GM12878 (cell line): ENCODE measurements at regions not wholly inside any gene's neighbourhood (a gene's known extent, or its start where the extent isn't known, plus 50 kb on each side); places are given as distances from the start of the nearest gene placed in this dataset.

ENCODE experiments used
- ATAC-seq: fragments of 200-7000 bp; cut with Tn5 transposase; 3 replicates; pipeline ENCODE4 v1.9.1; 2020; ENCODE audit warnings: mild to moderate bottlenecking, moderate library complexity
- BruUV-seq: library from RNA; stranded (reverse); fragments of 400-500 nt; replicated peaks from 2 replicates; lab custom pipeline; 2021; lab: Mats Ljungman, UMichigan
- CTCF ChIA-PET: fragments of 300-600 bp; sonication (Branson Sonifier 250); formaldehyde crosslinking; extraction: SDS; loops from one replicate; lab custom pipeline; 2021; ENCODE audit warnings: inconsistent platforms; lab: Yijun Ruan, JAX
- POLR2A ChIA-PET: fragments of 350-600 bp; formaldehyde crosslinking; extraction: SDS; loops from one replicate; lab custom pipeline; 2021; ENCODE audit warnings: inconsistent platforms; lab: Charles Lee
- RAD21 ChIA-PET: fragments of 300-600 bp; sonication (Branson Sonifier 250); formaldehyde crosslinking; loops from one replicate; lab custom pipeline; 2023; ENCODE audit warnings: antibody characterized with exemption; ENCODE audit not compliant: unreplicated experiment; lab: Charles Lee
- SMC1A ChIA-PET: fragments of 300-600 bp; sonication (Branson Sonifier 250); formaldehyde crosslinking; loops from one replicate; lab custom pipeline; 2023; ENCODE audit not compliant: unreplicated experiment, uncharacterized antibody; lab: Charles Lee
- DNase-seq: peaks from one replicate; pipeline ENCODE4 v3.0.0-alpha.2; 2011; ENCODE audit warnings: low read depth, low spot score
- FAIRE-seq: peaks from 3 replicates; lab custom pipeline; 2011; peaks lifted over from hg19 to GRCh38; lab: Jason Lieb, UNC
- H2AFZ ChIP-seq: 2 replicates; pipeline ENCODE4 v1.6.0; 2011; ENCODE audit warnings: low read depth, low read length, control low read depth; ENCODE audit not compliant: control insufficient read depth
- H3K27ac ChIP-seq: 2 replicates; pipeline ENCODE4 v1.5.1; 2011; ENCODE audit warnings: control low read depth; ENCODE audit not compliant: control insufficient read depth, insufficient read depth
- H3K27me3 ChIP-seq, 2 experiments: replicated peaks in 1 of 2; 2 replicates each; pipeline versions ENCODE4 v1.6.0 to v1.6.1; 2011; ENCODE audit warnings: low read length in 1 of 2; ENCODE audit not compliant: control insufficient read depth in 2 of 2, insufficient read depth in 2 of 2
- H3K36me3 ChIP-seq, 2 experiments: 2 replicates each; pipeline ENCODE4 v1.5.1; 2011; ENCODE audit warnings: low read length in 1 of 2; ENCODE audit not compliant: control insufficient read depth in 2 of 2, insufficient read depth in 2 of 2
- H3K4me1 ChIP-seq: 2 replicates; pipeline ENCODE4 v1.6.1; 2011; ENCODE audit warnings: mild to moderate bottlenecking, low read length, moderate library complexity, mixed read lengths; ENCODE audit not compliant: control insufficient read depth, insufficient read depth
- H3K4me2 ChIP-seq: 2 replicates; pipeline ENCODE4 v1.6.0; 2011; ENCODE audit warnings: control low read depth; ENCODE audit not compliant: control insufficient read depth, insufficient read depth
- H3K4me3 ChIP-seq: fragments of 200-600 bp; sonication (generic); 2 replicates; pipeline ENCODE4 v1.5.1; 2016
- H3K79me2 ChIP-seq: 2 replicates; pipeline ENCODE4 v1.6.0; 2011; ENCODE audit warnings: low read length; ENCODE audit not compliant: control insufficient read depth, insufficient read depth
- H3K9ac ChIP-seq: 2 replicates; pipeline ENCODE4 v1.8.0; 2011; ENCODE audit warnings: low read length, control low read depth, mixed read lengths; ENCODE audit not compliant: control insufficient read depth, insufficient read depth
- H3K9me3 ChIP-seq: replicated peaks from 3 replicates; pipeline ENCODE4 v1.5.1; 2011; ENCODE audit warnings: mild to moderate bottlenecking, low read length; ENCODE audit not compliant: control insufficient read depth, insufficient read depth
- H4K20me1 ChIP-seq: 2 replicates; pipeline ENCODE4 v1.6.0; 2011; ENCODE audit not compliant: control insufficient read depth, insufficient read depth
- CBFB ChIP-seq: IDR thresholded peaks from 2 replicates; pipeline ENCODE4 v1.6.1; 2016; ENCODE audit warnings: antibody characterized with exemption, low read depth
- CBX5 ChIP-seq: sonication (generic); IDR thresholded peaks from 2 replicates; pipeline ENCODE4 v1.6.1; 2016; ENCODE audit warnings: low read depth, moderate library complexity, mild to moderate bottlenecking, inconsistent platforms
- CHD4 ChIP-seq: fragments of 200-600 bp; sonication (generic); IDR thresholded peaks from 2 replicates; pipeline ENCODE4 v1.6.1; 2016; ENCODE audit warnings: mild to moderate bottlenecking
- NFXL1 ChIP-seq: fragments of 450-650 bp; IDR thresholded peaks from 2 replicates; pipeline ENCODE4 v1.6.1; 2017; ENCODE audit warnings: antibody characterized with exemption, mild to moderate bottlenecking, borderline replicate concordance
- NR2C2 ChIP-seq: IDR thresholded peaks from 2 replicates; pipeline ENCODE4 v1.6.1; 2011; ENCODE audit warnings: borderline replicate concordance, low read depth; ENCODE audit not compliant: control insufficient read depth, insufficient read length
- PAX5 ChIP-seq: IDR thresholded peaks from 2 replicates; pipeline ENCODE4 v1.6.1; 2011; ENCODE audit warnings: low read depth, low read length, borderline replicate concordance
- SMAD5 ChIP-seq: IDR thresholded peaks from 2 replicates; pipeline ENCODE4 v1.6.1; 2016; ENCODE audit warnings: antibody characterized with exemption, low read depth
- SPI1 ChIP-seq: IDR thresholded peaks from 2 replicates; pipeline ENCODE4 v1.6.1; 2011; ENCODE audit warnings: low read depth, mild to moderate bottlenecking, low read length, moderate library complexity, borderline replicate concordance; ENCODE audit not compliant: insufficient read depth
- WGBS: methylation state at CpG from one replicate; pipeline ENCODE4 v1.1.6; 2016; ENCODE audit warnings: low lambda C conversion rate; ENCODE audit not compliant: insufficient replicate concordance, insufficient coverage; ENCODE audit errors: missing lambda C conversion rate; 5-methylcytosine and 5-hydroxymethylcytosine counted together
- in situ Hi-C: fragments of 300-500 bp; cut with MboI; formaldehyde crosslinking; loops from 9 replicates; pipeline ENCODE4 v1.14.3; 2018; ENCODE audit warnings: mixed read lengths
- intact Hi-C: fragments of 100-400 bp; cut with micrococcal nuclease; formaldehyde crosslinking; loops from one replicate; pipeline ENCODE4 v1.14.2; 2022; ENCODE audit not compliant: unreplicated experiment
- TF ChIP-seq, protein P1 (sequence below): fragments of 150-350 bp; IDR thresholded peaks from 2 replicates; pipeline ENCODE4 v1.6.1; 2016; ENCODE audit warnings: low read depth, low read length
- TF ChIP-seq, protein P2 (sequence below): IDR thresholded peaks from 2 replicates; pipeline ENCODE4 v1.6.1; 2011; ENCODE audit warnings: mild to moderate bottlenecking, low read depth, low read length, moderate library complexity; ENCODE audit not compliant: insufficient replicate concordance
- TF ChIP-seq, protein P3 (sequence below): IDR thresholded peaks from 2 replicates; pipeline ENCODE4 v1.6.1; 2011; ENCODE audit warnings: borderline replicate concordance, low read depth, mild to moderate bottlenecking, moderate library complexity, mixed read lengths, low read length; ENCODE audit not compliant: insufficient read depth; ENCODE audit errors: extremely low read length
- TF ChIP-seq, protein P4 (sequence below): fragments of 450-650 bp; IDR thresholded peaks from 2 replicates; pipeline ENCODE4 v1.6.1; 2018; ENCODE audit warnings: mild to moderate bottlenecking, low read depth, moderate library complexity; ENCODE audit not compliant: partially characterized antibody
- TF ChIP-seq, protein P5 (sequence below): IDR thresholded peaks from 2 replicates; pipeline ENCODE4 v1.6.1; 2011; ENCODE audit warnings: borderline replicate concordance, low read depth, mild to moderate bottlenecking, moderate library complexity, low read length; ENCODE audit not compliant: insufficient read depth, poor library complexity, severe bottlenecking

DNA sequence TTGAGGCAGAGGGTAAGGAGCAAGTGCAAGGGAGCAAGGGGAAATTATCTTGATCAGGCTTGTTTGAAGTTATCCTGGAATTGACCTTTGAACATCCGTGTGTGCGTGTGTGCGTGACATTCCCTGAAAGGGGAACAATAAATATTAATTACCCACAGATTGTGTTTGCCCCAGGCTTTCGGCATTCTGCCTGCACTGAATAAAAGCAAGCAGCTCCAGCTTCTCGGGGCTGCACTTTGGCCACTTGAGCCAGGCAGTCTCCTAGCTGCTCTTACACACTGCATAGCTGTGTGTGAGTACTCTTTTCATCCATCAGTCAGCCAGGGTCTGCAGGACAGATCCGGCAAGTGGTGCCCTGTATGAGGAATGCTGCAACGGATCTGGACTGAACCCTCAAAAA lies 107.7 kb upstream of the BTN3A2 start:
- DNase-seq = no peak
- POLR2A ChIA-PET = interaction anchor here (1.1 to 1.6 kb wide), 4 partner anchors 10 to 60 kb away, joined by 3 to 7 read pairs (median 6); a partner anchor contains a TSS
- Histone ChIP-seq H3K4me3 (no peak overlapping the region), H3K27me3 (no peaks in the 10 kb centered on the region), H3K4me1 (peaks cover 2% of the 10 kb centered on the region; the same call in 1 of the 2 replicates), H3K9me3 (no peaks in the 10 kb centered on the region), H3K36me3 (no peaks in the 10 kb centered on the region), H3K79me2 (peaks cover 10% of the 10 kb centered on the region), H3K4me2 (no peak overlapping the region), H2AFZ (no peak overlapping the region), H3K27ac (no peak overlapping the region), H3K9ac (no peak overlapping the region), H4K20me1 (no peaks in the 10 kb centered on the region)
- SMC1A ChIA-PET = interaction anchor here (0.6 to 5.6 kb wide), 9 partner anchors 10 to 74 kb away, joined by 3 to 33 read pairs (median 6); a partner anchor contains a TSS
- 93% methylated on average over 7 of the region's 7 CpGs for WGBS
- no peak for FAIRE-seq
- RAD21 ChIA-PET = interaction anchor here (0.9 to 3.4 kb wide), 8 partner anchors 9 to 71 kb away, joined by 3 to 19 read pairs (median 5); a partner anchor contains a TSS
- in situ Hi-C loops (no loop called here), intact Hi-C loops (no loop called here)
- ATAC-seq = no peak; the same call in 2 of the 3 replicates
- CTCF ChIA-PET = interaction anchor here (0.6 to 7.7 kb wide), 12 partner anchors 13 to 312 kb away, joined by 3 to 131 read pairs (median 6); a partner anchor contains a TSS
- no TSS peak for BruUV-seq
- TF ChIP-seq PAX5 (no peak), CBFB (no peak), CBX5 (no peak), NR2C2 (no peak), NFXL1 (no peak), SMAD5 (no peak), CHD4 (no peak), SPI1 (no peak)
- TF ChIP-seq, protein P1, sequence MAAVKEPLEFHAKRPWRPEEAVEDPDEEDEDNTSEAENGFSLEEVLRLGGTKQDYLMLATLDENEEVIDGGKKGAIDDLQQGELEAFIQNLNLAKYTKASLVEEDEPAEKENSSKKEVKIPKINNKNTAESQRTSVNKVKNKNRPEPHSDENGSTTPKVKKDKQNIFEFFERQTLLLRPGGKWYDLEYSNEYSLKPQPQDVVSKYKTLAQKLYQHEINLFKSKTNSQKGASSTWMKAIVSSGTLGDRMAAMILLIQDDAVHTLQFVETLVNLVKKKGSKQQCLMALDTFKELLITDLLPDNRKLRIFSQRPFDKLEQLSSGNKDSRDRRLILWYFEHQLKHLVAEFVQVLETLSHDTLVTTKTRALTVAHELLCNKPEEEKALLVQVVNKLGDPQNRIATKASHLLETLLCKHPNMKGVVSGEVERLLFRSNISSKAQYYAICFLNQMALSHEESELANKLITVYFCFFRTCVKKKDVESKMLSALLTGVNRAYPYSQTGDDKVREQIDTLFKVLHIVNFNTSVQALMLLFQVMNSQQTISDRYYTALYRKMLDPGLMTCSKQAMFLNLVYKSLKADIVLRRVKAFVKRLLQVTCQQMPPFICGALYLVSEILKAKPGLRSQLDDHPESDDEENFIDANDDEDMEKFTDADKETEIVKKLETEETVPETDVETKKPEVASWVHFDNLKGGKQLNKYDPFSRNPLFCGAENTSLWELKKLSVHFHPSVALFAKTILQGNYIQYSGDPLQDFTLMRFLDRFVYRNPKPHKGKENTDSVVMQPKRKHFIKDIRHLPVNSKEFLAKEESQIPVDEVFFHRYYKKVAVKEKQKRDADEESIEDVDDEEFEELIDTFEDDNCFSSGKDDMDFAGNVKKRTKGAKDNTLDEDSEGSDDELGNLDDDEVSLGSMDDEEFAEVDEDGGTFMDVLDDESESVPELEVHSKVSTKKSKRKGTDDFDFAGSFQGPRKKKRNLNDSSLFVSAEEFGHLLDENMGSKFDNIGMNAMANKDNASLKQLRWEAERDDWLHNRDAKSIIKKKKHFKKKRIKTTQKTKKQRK = no peak
- TF ChIP-seq, protein P2, sequence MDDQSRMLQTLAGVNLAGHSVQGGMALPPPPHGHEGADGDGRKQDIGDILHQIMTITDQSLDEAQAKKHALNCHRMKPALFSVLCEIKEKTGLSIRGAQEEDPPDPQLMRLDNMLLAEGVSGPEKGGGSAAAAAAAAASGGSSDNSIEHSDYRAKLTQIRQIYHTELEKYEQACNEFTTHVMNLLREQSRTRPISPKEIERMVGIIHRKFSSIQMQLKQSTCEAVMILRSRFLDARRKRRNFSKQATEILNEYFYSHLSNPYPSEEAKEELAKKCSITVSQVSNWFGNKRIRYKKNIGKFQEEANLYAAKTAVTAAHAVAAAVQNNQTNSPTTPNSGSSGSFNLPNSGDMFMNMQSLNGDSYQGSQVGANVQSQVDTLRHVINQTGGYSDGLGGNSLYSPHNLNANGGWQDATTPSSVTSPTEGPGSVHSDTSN = no peak
- TF ChIP-seq, protein P3, sequence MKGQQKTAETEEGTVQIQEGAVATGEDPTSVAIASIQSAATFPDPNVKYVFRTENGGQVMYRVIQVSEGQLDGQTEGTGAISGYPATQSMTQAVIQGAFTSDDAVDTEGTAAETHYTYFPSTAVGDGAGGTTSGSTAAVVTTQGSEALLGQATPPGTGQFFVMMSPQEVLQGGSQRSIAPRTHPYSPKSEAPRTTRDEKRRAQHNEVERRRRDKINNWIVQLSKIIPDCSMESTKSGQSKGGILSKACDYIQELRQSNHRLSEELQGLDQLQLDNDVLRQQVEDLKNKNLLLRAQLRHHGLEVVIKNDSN = no peak
- TF ChIP-seq, protein P4, sequence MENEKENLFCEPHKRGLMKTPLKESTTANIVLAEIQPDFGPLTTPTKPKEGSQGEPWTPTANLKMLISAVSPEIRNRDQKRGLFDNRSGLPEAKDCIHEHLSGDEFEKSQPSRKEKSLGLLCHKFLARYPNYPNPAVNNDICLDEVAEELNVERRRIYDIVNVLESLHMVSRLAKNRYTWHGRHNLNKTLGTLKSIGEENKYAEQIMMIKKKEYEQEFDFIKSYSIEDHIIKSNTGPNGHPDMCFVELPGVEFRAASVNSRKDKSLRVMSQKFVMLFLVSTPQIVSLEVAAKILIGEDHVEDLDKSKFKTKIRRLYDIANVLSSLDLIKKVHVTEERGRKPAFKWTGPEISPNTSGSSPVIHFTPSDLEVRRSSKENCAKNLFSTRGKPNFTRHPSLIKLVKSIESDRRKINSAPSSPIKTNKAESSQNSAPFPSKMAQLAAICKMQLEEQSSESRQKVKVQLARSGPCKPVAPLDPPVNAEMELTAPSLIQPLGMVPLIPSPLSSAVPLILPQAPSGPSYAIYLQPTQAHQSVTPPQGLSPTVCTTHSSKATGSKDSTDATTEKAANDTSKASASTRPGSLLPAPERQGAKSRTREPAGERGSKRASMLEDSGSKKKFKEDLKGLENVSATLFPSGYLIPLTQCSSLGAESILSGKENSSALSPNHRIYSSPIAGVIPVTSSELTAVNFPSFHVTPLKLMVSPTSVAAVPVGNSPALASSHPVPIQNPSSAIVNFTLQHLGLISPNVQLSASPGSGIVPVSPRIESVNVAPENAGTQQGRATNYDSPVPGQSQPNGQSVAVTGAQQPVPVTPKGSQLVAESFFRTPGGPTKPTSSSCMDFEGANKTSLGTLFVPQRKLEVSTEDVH = no peak
- TF ChIP-seq, protein P5, sequence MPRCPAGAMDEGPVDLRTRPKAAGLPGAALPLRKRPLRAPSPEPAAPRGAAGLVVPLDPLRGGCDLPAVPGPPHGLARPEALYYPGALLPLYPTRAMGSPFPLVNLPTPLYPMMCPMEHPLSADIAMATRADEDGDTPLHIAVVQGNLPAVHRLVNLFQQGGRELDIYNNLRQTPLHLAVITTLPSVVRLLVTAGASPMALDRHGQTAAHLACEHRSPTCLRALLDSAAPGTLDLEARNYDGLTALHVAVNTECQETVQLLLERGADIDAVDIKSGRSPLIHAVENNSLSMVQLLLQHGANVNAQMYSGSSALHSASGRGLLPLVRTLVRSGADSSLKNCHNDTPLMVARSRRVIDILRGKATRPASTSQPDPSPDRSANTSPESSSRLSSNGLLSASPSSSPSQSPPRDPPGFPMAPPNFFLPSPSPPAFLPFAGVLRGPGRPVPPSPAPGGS = no peak
